ENCODE measurements at regions not wholly inside any gene's neighbourhood (a gene's known extent, or its start where the extent isn't known, plus 50 kb on each side); places are given as distances from the start of the nearest gene placed in this dataset.
A peak's percentile ranks its signal among the peaks of the same experiment; 100 is the strongest.

GRCh38 chr2:83176539-83176938 lies 1282.5 kb downstream of the SUCLG1 start:
- no peak overlapping the region for H3K27ac ChIP-seq (ENCODE audit: insufficient read depth, low read length)
- H3K36me3 ChIP-seq (ENCODE audit: control insufficient read depth, insufficient read depth, low read length): no peaks in the 10 kb centered on the region
- H4K20me1 ChIP-seq (ENCODE audit: control insufficient read depth, extremely low read depth, insufficient read depth, low read length): no peaks in the 10 kb centered on the region
- TF ChIP-seq EZH2 (IDR thresholded peaks at IDR 0.05; ENCODE audit: low read length, missing control alignments) (no peak), CTCF (conservative IDR thresholded peaks at IDR 0.05 in 1 of 2, IDR thresholded peaks at IDR 0.05 in 1 of 2; ENCODE audit: low read depth in 1 of 2, low read length in 2 of 2) (no peak)
- H3K9me3 ChIP-seq (ENCODE audit: control insufficient read depth, insufficient read depth, low read depth, low read length): no peaks in the 10 kb centered on the region
- H3K4me2 ChIP-seq (ENCODE audit: extremely low read depth, insufficient read depth, low read length): no peak overlapping the region
- H3K79me2 ChIP-seq (ENCODE audit: control insufficient read depth, insufficient read depth, low read length): no peaks in the 10 kb centered on the region
- no peaks in the 10 kb centered on the region for H3K4me1 ChIP-seq (ENCODE audit: control insufficient read depth, extremely low read depth, insufficient read depth, low read length)
- H3K9ac ChIP-seq (ENCODE audit: insufficient read depth, low read length): no peak overlapping the region
- H3K4me3 ChIP-seq (replicated peaks in 1 of 4; ENCODE audit: control extremely low read depth in 1 of 4, insufficient read depth in 1 of 4, low read depth in 3 of 4, low read length in 4 of 4): no peak overlapping the region
- no peak for DNase-seq (ENCODE audit: low read depth in 2 of 2)
- H2AFZ ChIP-seq (ENCODE audit: low read length): no peak overlapping the region
- no peaks in the 10 kb centered on the region for H3K27me3 ChIP-seq (ENCODE audit: control insufficient read depth, insufficient read depth, low read length)

- no peaks in the 10 kb centered on the region for H3K36me3 ChIP-seq (ENCODE audit: control insufficient read depth, insufficient read depth, low read length)
- H3K4me2 ChIP-seq (ENCODE audit: extremely low read depth, insufficient read depth, low read length): no peak overlapping the region
- H3K27me3 ChIP-seq (ENCODE audit: control insufficient read depth, insufficient read depth, low read length): no peaks in the 10 kb centered on the region
- H2AFZ ChIP-seq (ENCODE audit: low read length): no peak overlapping the region
- peak; percentile 19 to 32 for DNase-seq (ENCODE audit: low read depth in 2 of 2)
- no peaks in the 10 kb centered on the region for H4K20me1 ChIP-seq (ENCODE audit: control insufficient read depth, extremely low read depth, insufficient read depth, low read length)
- no peaks in the 10 kb centered on the region for H3K79me2 ChIP-seq (ENCODE audit: control insufficient read depth, insufficient read depth, low read length)
- no peaks in the 10 kb centered on the region for H3K9me3 ChIP-seq (ENCODE audit: control insufficient read depth, insufficient read depth, low read depth, low read length)
- no peak overlapping the region for H3K27ac ChIP-seq (ENCODE audit: insufficient read depth, low read length)
- H3K9ac ChIP-seq (ENCODE audit: insufficient read depth, low read length): no peak overlapping the region
- TF ChIP-seq CTCF (conservative IDR thresholded peaks at IDR 0.05 in 1 of 2, IDR thresholded peaks at IDR 0.05 in 1 of 2; ENCODE audit: low read depth in 1 of 2, low read length in 2 of 2) (no peak), EZH2 (IDR thresholded peaks at IDR 0.05; ENCODE audit: low read length, missing control alignments) (no peak)
- no peaks in the 10 kb centered on the region for H3K4me1 ChIP-seq (ENCODE audit: control insufficient read depth, extremely low read depth, insufficient read depth, low read length)
- H3K4me3 ChIP-seq (replicated peaks in 1 of 4; ENCODE audit: control extremely low read depth in 1 of 4, insufficient read depth in 1 of 4, low read depth in 3 of 4, low read length in 4 of 4): no peak overlapping the region
Measured at GRCh38 chr2:83172841-83173240, 1286.2 kb downstream of the SUCLG1 start.

- Histone ChIP-seq H3K4me1 (ENCODE audit: control insufficient read depth, extremely low read depth, insufficient read depth, low read length) (no peaks in the 10 kb centered on the region), H3K27ac (ENCODE audit: insufficient read depth, low read length) (no peak overlapping the region), H3K9me3 (ENCODE audit: control insufficient read depth, insufficient read depth, low read depth, low read length) (no peaks in the 10 kb centered on the region), H3K4me3 (replicated peaks in 1 of 4; ENCODE audit: control extremely low read depth in 1 of 4, insufficient read depth in 1 of 4, low read depth in 3 of 4, low read length in 4 of 4) (no peak overlapping the region), H3K36me3 (ENCODE audit: control insufficient read depth, insufficient read depth, low read length) (no peaks in the 10 kb centered on the region), H2AFZ (ENCODE audit: low read length) (no peak overlapping the region), H4K20me1 (ENCODE audit: control insufficient read depth, extremely low read depth, insufficient read depth, low read length) (no peaks in the 10 kb centered on the region), H3K4me2 (ENCODE audit: extremely low read depth, insufficient read depth, low read length) (no peak overlapping the region), H3K79me2 (ENCODE audit: control insufficient read depth, insufficient read depth, low read length) (no peaks in the 10 kb centered on the region), H3K9ac (ENCODE audit: insufficient read depth, low read length) (no peak overlapping the region), H3K27me3 (ENCODE audit: control insufficient read depth, insufficient read depth, low read length) (no peaks in the 10 kb centered on the region)
- TF ChIP-seq CTCF (conservative IDR thresholded peaks at IDR 0.05 in 1 of 2, IDR thresholded peaks at IDR 0.05 in 1 of 2; ENCODE audit: low read depth in 1 of 2, low read length in 2 of 2) (no peak), EZH2 (IDR thresholded peaks at IDR 0.05; ENCODE audit: low read length, missing control alignments) (no peak)
- no peak for DNase-seq (ENCODE audit: low read depth in 2 of 2)
Measured at GRCh38 chr2:83168377-83168776, 1290.7 kb downstream of the SUCLG1 start.

Data from fibroblast of lung (primary cell).